Smooth muscle cell (in vitro differentiated cells): ENCODE measurements at regions not wholly inside any gene's neighbourhood (a gene's known extent, or its start where the extent isn't known, plus 50 kb on each side); places are given as distances from the start of the nearest gene placed in this dataset.

Source experiments
- DNase-seq: peaks from one replicate; lab custom pipeline; 2025; ENCODE audit not compliant: unreplicated experiment; lab: John Stamatoyannopoulos, UW
- H2AFZ ChIP-seq: fragments of 200-600 bp; sonication (generic); 2 replicates; pipeline ENCODE4 v1.6.0; 2016; ENCODE audit warnings: antibody characterized with exemption, low read depth, mild to moderate bottlenecking
- H3F3A ChIP-seq: fragments of 200-600 bp; sonication (generic); 2 replicates; pipeline ENCODE4 v1.6.0; 2017; ENCODE audit warnings: antibody characterized with exemption, low read depth
- H3K27ac ChIP-seq: fragments of 200-600 bp; sonication (generic); 2 replicates; pipeline ENCODE4 v1.5.1; 2016; ENCODE audit warnings: low read depth, mild to moderate bottlenecking
- H3K27me3 ChIP-seq: fragments of 200-600 bp; sonication (generic); 2 replicates; pipeline ENCODE4 v1.6.1; 2016; ENCODE audit warnings: low read depth, mild to moderate bottlenecking
- H3K36me3 ChIP-seq: fragments of 200-600 bp; sonication (generic); 2 replicates; pipeline ENCODE4 v1.5.1; 2016; ENCODE audit warnings: low read depth
- H3K4me1 ChIP-seq: fragments of 200-600 bp; sonication (generic); 2 replicates; pipeline ENCODE4 v1.5.1; 2016; ENCODE audit warnings: low read depth
- H3K4me2 ChIP-seq: fragments of 200-600 bp; sonication (generic); 2 replicates; pipeline ENCODE4 v1.6.0; 2016; ENCODE audit warnings: mild to moderate bottlenecking
- H3K4me3 ChIP-seq: fragments of 200-600 bp; sonication (generic); 2 replicates; pipeline ENCODE4 v1.5.1; 2016; ENCODE audit warnings: mild to moderate bottlenecking
- H3K79me2 ChIP-seq: fragments of 200-600 bp; sonication (generic); 2 replicates; pipeline ENCODE4 v1.6.0; 2016; ENCODE audit warnings: low read depth, mild to moderate bottlenecking
- H3K9ac ChIP-seq: fragments of 200-600 bp; sonication (generic); 2 replicates; pipeline ENCODE4 v1.6.0; 2016; ENCODE audit warnings: low read depth
- H3K9me3 ChIP-seq: fragments of 200-600 bp; sonication (generic); replicated peaks from 2 replicates; pipeline ENCODE4 v1.5.1; 2016; ENCODE audit warnings: low read depth
- H4K20me1 ChIP-seq: fragments of 200-600 bp; sonication (generic); 2 replicates; pipeline ENCODE4 v1.6.0; 2016; ENCODE audit warnings: low read depth
- CTCF ChIP-seq: fragments of 200-600 bp; sonication (generic); IDR thresholded peaks from 2 replicates; pipeline ENCODE4 v1.5.1; 2017; ENCODE audit warnings: borderline replicate concordance, mild to moderate bottlenecking, antibody characterized with exemption; ENCODE audit not compliant: insufficient read depth, poor library complexity, severe bottlenecking
- WGBS: methylation state at CpG from one replicate; pipeline ENCODE4 v1.1.7; 2016; ENCODE audit warnings: low lambda C conversion rate; 5-methylcytosine and 5-hydroxymethylcytosine counted together

- no peaks in the 10 kb centered on the region for H3K4me1 ChIP-seq
- no peak overlapping the region for H3K4me3 ChIP-seq
- TF ChIP-seq CTCF = no peak
- no peak for DNase-seq
- H3K4me2 ChIP-seq = no peak overlapping the region
- H3K36me3 ChIP-seq = no peaks in the 10 kb centered on the region
- H3F3A ChIP-seq = no peaks in the 10 kb centered on the region
- H3K27ac ChIP-seq = peak overlapping the region; percentile 40
- H3K27me3 ChIP-seq = no peaks in the 10 kb centered on the region
- 78% methylated on average over 8 of the region's 8 CpGs for WGBS
- H3K9ac ChIP-seq = no peak overlapping the region
- H2AFZ ChIP-seq = no peak overlapping the region
- H4K20me1 ChIP-seq = no peaks in the 10 kb centered on the region
- H3K9me3 ChIP-seq = no peaks in the 10 kb centered on the region
- H3K79me2 ChIP-seq = no peaks in the 10 kb centered on the region
Measured at GRCh38 chr2:6750411-6751158, 115.1 kb downstream of the CMPK2 start.

- Histone ChIP-seq H3K36me3 (no peaks in the 10 kb centered on the region), H3K79me2 (no peaks in the 10 kb centered on the region), H3F3A (no peaks in the 10 kb centered on the region), H3K9ac (no peak overlapping the region), H3K4me3 (no peak overlapping the region), H3K27me3 (no peaks in the 10 kb centered on the region), H3K4me1 (no peaks in the 10 kb centered on the region), H4K20me1 (no peaks in the 10 kb centered on the region), H3K9me3 (no peaks in the 10 kb centered on the region), H2AFZ (no peak overlapping the region), H3K27ac (no peak overlapping the region), H3K4me2 (no peak overlapping the region)
- 79% methylated on average over 9 of the region's 9 CpGs for WGBS
- no peak for TF ChIP-seq CTCF
- no peak for DNase-seq
Measured at GRCh38 chr2:6754419-6754818, 111.3 kb downstream of the CMPK2 start.

GRCh38 chr2:6755456-6755855, 110.3 kb downstream of the CMPK2 start:
- H3K4me1 ChIP-seq = no peaks in the 10 kb centered on the region
- H3K4me2 ChIP-seq = no peak overlapping the region
- no peak overlapping the region for H3K4me3 ChIP-seq
- no peaks in the 10 kb centered on the region for H3K79me2 ChIP-seq
- H3F3A ChIP-seq = no peaks in the 10 kb centered on the region
- no peaks in the 10 kb centered on the region for H3K27me3 ChIP-seq
- DNase-seq = no peak
- no peaks in the 10 kb centered on the region for H4K20me1 ChIP-seq
- H3K9me3 ChIP-seq = no peaks in the 10 kb centered on the region
- TF ChIP-seq CTCF = no peak
- no peaks in the 10 kb centered on the region for H3K36me3 ChIP-seq
- no peak overlapping the region for H3K9ac ChIP-seq
- WGBS = 72% methylated on average over 6 of the region's 6 CpGs
- H2AFZ ChIP-seq = no peak overlapping the region
- no peak overlapping the region for H3K27ac ChIP-seq

- no peak for DNase-seq
- TF ChIP-seq CTCF = no peak
- Histone ChIP-seq H3K4me1 (no peaks in the 10 kb centered on the region), H3K27ac (no peak overlapping the region), H3F3A (no peaks in the 10 kb centered on the region), H3K27me3 (no peaks in the 10 kb centered on the region), H3K4me3 (no peak overlapping the region), H4K20me1 (no peaks in the 10 kb centered on the region), H3K4me2 (no peak overlapping the region), H3K9ac (no peak overlapping the region), H2AFZ (no peak overlapping the region), H3K79me2 (no peaks in the 10 kb centered on the region), H3K9me3 (no peaks in the 10 kb centered on the region), H3K36me3 (no peaks in the 10 kb centered on the region)
- WGBS = 90% methylated on average over 10 of the region's 10 CpGs
Measured at GRCh38 chr2:6757215-6757614, 108.5 kb downstream of the CMPK2 start.
